ENCODE measurements at regions not wholly inside any gene's neighbourhood (a gene's known extent, or its start where the extent isn't known, plus 50 kb on each side); places are given as distances from the start of the nearest gene placed in this dataset.

- no peak overlapping the region for H4K5ac ChIP-seq (ENCODE audit: low read depth, low read length)
- H3K4ac ChIP-seq (ENCODE audit: low read depth, low read length), result no peak overlapping the region
- H3K4me2 ChIP-seq (ENCODE audit: low read depth, low read length), result no peak overlapping the region
- H4K91ac ChIP-seq (ENCODE audit: insufficient read depth, low read depth, low read length), result no peak overlapping the region
- H4K8ac ChIP-seq (ENCODE audit: low read depth in 2 of 2, low read length in 2 of 2), result no peak overlapping the region
- H3K56ac ChIP-seq (ENCODE audit: extremely low read depth, insufficient read depth, low read length), result no peak overlapping the region
- H3K79me1 ChIP-seq (ENCODE audit: low read depth in 1 of 2, low read length in 2 of 2), result no peaks in the 10 kb centered on the region
- no peak overlapping the region for H2AFZ ChIP-seq (replicated peaks; ENCODE audit: low read length, poor library complexity)
- no peak overlapping the region for H3K9ac ChIP-seq (ENCODE audit: low read depth, low read length)
- no peaks in the 10 kb centered on the region for H4K20me1 ChIP-seq (ENCODE audit: insufficient read depth, low read length)
- no peak overlapping the region for H2BK20ac ChIP-seq (ENCODE audit: low read depth, low read length)
- no peak overlapping the region for H2BK5ac ChIP-seq (ENCODE audit: low read depth, low read length, poor library complexity, severe bottlenecking)
- no peak overlapping the region for H2BK15ac ChIP-seq (ENCODE audit: low read depth, low read length)
- no peak overlapping the region for H3K4me3 ChIP-seq (ENCODE audit: insufficient read depth, low read depth, low read length)
- H3K18ac ChIP-seq (ENCODE audit: low read depth, low read length), result no peak overlapping the region
- TF ChIP-seq MAZ (IDR thresholded peaks at IDR 0.05; ENCODE audit: borderline replicate concordance, low read depth, low read length), result no peak
- TF ChIP-seq CHD1 (IDR thresholded peaks at IDR 0.05; ENCODE audit: low read depth, low read length), result no peak
- TF ChIP-seq POLR2A (IDR thresholded peaks at IDR 0.05; ENCODE audit: low read depth, low read length), result no peak
- no peak overlapping the region for H2AK9ac ChIP-seq (replicated peaks; ENCODE audit: low read depth, low read length, poor library complexity)
- ChIA-PET CTCF (no interaction called here), POLR2A (ENCODE audit: unreplicated experiment) (no interaction called here)
- DNase-seq, result no peak
- H3K36me3 ChIP-seq (ENCODE audit: control insufficient read depth, insufficient read depth, low read length), result no peaks in the 10 kb centered on the region
- intact Hi-C loops (cut with micrococcal nuclease) (no loop called here), dilution Hi-C loops (cut with HindIII; ENCODE audit: low sequenced_read_pairs, unreplicated experiment) (no loop called here), in situ Hi-C loops (cut with MboI; ENCODE audit: low sequenced_read_pairs) (no loop called here)
- H3K27ac ChIP-seq (ENCODE audit: insufficient read depth, low read length), result no peak overlapping the region
- BruUV-seq (replicated peaks), result no TSS peak
- H3K9me3 ChIP-seq (ENCODE audit: control insufficient read depth, insufficient read depth, low read length), result peaks cover 6% of the 10 kb centered on the region
- no peak overlapping the region for H2AK5ac ChIP-seq (ENCODE audit: low read depth, low read length)
- H3K9me1 ChIP-seq (ENCODE audit: insufficient read depth, low read length), result no peaks in the 10 kb centered on the region
- H3K4me1 ChIP-seq (ENCODE audit: control insufficient read depth, insufficient read depth, low read length), result no peaks in the 10 kb centered on the region
- H3K14ac ChIP-seq (replicated peaks; ENCODE audit: low read depth, low read length), result no peak overlapping the region
- no CpG with 5 or more reads among the region's 2 CpGs for WGBS, 2 experiments (ENCODE audit: extremely low coverage in 2 of 2, insufficient read length in 1 of 2)
- no peaks in the 10 kb centered on the region for H3K27me3 ChIP-seq (ENCODE audit: control insufficient read depth, insufficient read depth, low read length)
- H3K23ac ChIP-seq (ENCODE audit: low read depth, low read length), result no peak overlapping the region
- no peak overlapping the region for H2BK120ac ChIP-seq (ENCODE audit: low read depth, low read length)
- no peak for ATAC-seq (ENCODE audit: low read depth)
Measured at GRCh38 chr2:117091041-117091837, 723.3 kb upstream of the DDX18 start.
